IPS-NIHi7 (cell line): ENCODE measurements at regions not wholly inside any gene's neighbourhood (a gene's known extent, or its start where the extent isn't known, plus 50 kb on each side); places are given as distances from the start of the nearest gene placed in this dataset.
"Not testable (repeated sequence)": the region's sequence is repeated elsewhere in the genome, so short reads cannot be mapped to it uniquely, and the experiment has no call there.

Experiments used
- DNase-seq: peaks from one replicate; pipeline ENCODE4 v3.0.0; 2012; ENCODE audit warnings: mixed read lengths; ENCODE audit errors: extremely low spot score

DNA sequence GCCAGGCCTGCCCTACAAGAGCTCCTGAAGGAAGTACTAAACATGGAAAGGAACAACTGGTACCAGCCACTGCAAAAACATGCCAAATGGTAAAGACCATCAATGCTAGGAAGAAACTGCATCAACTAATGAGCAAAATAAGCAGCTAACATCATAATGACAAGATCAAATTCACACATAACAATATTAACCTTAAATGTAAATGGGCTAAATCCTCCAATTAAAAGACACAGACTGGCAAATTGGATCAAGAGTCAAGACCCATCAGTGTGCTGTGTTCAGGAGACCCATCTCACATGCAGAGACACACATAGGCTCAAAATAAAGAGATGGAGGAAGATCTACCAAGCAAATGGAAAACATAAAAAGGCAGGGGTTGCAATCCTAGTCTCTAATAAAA lies 119.0 kb upstream of the CARMIL1 start:
- not testable (repeated sequence) for DNase-seq

DNA sequence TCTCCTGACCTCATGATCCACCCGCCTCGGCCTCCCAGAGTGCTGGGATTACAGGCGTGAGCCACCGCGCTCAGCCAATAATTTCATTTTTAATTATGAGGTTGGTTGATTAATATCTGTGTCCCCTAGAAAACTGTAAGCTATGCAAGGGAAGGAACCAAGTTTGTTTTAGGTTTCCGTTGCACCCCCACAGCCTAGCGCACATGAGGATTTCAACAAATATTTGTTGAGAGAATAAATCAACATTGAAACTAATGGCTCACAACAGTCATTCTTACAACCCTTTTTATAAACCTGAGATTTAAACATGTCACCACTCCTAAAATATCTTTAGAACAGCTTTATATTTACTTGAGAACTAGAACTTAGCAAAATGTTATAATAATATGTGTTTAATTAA lies 114.0 kb upstream of the CARMIL1 start:
- DNase-seq: no peak

DNA sequence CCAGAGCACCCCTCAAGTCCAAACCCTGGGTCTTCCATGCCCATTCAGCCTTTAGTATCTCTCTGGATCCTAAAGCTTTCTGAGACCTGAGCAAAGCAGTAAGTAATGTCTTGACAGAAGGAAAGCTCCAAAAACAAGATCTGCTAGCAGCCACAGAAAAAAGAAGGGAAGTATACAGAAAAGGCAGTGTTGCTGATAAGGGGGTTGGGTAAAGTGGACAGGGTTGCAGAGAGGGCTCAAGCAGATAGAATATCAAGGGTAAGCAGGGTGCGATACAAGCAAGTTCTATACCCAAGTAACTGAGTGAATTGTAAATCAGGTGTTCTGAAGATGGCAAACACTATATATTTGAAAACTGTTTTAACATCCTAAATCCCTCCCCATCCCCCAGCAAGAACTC lies 113.4 kb upstream of the CARMIL1 start:
- DNase-seq: no peak

DNA sequence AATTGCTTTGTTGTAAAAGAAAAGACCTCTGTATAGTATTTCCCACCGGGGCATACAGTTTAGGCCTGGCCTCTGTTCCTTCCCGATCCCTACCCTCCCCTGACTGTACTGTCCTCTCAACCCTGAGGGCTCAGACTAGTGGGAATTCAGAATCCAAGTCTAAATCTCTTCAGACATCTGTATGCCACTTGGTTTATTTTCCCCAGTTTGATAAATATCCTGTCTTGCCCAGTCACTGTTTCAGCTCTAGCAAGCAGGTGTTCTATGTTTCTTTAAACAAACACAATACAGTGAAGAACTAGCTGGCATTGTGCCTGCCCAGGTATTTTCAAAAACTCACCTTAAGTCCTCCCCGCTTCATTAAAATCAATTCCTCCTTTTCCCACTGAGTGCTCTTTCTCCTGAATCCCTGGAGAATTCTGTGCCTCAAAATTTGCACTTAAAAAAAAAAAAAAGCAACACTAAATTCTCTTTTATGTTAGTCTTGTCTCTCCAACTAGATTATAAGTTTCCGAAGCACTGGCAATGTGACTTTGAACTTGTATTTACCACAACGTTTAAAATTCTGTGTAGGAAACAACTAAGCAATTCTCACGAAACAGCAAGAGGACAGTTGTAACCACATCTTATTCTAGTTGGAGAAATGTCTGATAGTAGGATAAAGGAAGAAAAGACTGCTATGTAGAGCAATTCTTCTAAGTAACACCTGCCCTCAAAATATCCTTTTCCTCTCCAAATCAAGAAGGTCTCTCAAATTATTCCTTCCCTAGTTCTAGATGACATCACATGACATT lies 112.0 kb upstream of the CARMIL1 start:
- no peak for DNase-seq

DNA sequence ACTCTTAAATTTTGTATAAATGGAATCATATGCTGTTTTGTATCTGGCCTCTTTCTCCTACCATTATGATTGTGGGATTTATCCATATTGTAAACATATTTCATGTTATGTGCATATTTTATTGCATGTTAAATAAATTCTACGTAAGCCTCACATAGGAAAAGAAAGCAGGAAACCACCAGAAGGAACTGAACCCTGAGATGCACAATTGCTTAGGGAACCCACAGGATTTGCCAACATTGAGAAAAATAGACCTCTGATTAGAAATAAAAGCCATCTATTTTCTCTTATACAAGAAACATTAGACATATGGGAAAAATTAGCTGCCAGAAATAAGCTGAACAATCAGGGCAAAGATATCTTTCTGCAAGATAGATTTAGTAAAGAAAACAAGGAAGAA lies 111.2 kb upstream of the CARMIL1 start:
- DNase-seq: no peak

DNA sequence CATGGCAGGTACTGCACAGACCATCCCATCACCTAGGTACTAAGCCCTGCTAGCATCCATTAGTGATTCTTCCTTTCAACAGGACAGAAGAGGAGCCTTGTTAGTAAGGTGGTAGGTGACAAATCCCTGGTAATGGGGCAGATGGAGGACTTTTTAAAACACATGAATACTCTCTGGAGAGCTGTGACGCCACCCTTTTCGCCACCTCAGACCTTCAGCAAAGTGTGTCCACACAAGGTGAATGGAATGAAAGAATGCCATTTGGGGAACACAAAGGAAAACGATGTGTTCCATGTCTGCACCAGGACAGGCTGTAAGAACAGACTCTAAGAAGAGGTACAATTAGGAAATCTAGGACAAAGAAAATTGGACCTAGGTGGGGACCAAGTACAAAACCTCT lies 110.5 kb upstream of the CARMIL1 start:
- DNase-seq: no peak

DNA sequence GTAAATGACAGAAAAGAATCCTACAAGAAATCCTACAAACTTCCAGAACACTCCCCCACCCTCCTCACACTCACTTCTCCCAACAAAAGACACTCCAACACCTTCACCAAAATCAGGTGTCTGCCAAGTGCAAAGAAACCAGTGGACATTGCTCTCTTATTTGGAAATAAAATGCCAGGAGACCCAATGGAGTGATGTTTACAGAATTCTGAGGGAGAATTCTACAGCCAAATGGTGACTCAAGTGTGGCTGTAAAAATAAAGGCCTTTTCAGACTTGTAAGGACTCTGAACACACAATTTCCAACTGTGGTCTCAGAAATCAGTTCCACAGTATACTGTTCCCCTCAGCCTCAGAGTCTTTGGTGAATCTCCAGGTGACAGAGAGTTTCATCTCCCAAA lies 109.6 kb upstream of the CARMIL1 start:
- DNase-seq: no peak

DNA sequence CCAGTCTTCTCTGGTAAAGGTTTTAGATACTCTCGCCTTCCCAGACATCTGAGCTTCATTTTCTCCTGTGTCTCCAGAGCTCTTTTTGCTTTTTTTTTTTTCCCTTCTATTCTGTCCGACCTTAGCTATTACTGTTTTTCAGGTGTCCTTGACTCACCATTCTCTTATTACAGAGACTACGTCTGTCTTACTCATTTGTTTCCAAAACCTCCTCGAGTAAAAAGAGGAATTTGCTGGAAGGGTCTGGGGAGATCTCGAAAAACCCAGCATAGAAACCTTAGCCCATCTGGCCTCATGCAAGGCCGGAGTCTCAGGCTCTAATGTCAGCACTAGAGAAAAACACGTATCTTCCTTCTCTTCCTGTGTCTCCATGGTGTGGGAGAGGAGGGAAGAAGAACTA lies 109.2 kb upstream of the CARMIL1 start:
- DNase-seq: no peak

DNA sequence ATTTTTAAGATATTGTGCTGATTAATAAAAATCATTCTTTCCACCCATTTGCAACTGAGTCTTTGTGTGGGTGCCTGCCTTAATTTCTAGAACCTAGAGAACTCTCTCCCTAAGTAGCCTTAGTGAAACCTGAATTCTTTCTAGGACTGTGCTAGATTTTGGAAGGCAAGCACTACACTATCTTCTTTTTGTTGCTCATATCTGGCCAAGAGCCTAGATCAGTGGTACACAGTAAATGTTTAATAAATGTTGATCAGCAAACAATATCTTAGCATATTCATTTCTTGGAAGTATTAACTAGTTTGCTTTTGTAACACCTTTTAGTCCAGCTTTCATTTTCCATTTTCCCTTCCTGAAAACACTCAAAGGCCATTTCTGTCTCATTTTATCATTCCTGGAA lies 108.5 kb upstream of the CARMIL1 start:
- DNase-seq: no peak

DNA sequence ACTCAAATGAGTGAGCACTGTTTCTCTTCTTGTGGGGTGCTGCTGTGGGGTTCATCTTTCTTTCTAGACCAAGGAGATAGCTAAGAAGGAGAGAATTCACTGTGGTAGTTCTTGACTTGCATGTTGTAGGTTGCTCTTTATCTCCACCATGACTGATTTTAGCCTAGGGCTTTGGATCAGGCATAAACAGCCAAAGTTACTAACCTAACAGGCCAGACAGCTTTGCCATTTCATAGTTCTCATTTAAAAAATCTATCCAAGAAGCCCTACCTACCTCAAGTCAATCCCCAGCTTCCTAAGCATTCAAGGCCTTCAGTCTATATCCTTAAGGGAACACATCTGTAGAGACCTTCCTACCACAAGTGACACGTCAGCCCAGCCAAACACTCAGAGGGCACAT lies 107.9 kb upstream of the CARMIL1 start:
- no peak for DNase-seq

DNA sequence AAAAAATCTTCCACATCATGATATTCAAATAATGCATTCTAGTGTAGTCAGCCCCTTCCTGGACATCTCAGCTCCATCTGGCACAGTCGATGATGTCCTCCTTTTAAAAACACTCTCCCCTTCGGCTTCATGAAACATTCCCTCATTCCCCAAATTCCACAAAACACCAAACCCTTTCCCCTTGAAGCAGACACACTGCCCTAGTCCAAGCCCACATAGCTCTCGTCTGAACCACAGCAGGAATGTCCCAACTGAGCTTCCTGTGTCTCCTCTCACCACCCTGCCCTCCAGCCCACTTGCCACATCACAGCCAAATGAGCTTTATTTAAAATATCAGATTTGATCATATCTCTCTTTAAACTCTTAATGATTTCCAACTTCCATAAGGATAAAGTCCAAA lies 106.4 kb upstream of the CARMIL1 start:
- no peak for DNase-seq

DNA sequence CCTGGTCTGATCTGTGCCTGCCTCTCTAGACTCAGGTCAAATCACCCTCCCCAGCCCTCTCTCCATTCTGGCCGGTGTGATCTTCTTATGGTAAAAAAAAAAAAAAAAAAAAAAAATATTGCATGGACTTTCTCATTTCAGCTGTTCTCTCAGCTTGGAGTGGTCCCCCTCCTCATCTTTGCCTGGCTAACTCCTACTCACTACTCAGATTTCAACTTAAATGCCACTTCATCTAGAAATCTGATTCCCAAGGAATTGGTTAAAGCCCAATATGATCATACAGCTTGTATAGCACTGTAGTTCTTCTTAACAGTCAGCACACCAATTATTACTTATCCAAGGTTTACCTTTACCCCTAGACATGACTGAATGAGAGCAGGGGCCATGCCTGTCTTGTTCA lies 105.9 kb upstream of the CARMIL1 start:
- no peak for DNase-seq

DNA sequence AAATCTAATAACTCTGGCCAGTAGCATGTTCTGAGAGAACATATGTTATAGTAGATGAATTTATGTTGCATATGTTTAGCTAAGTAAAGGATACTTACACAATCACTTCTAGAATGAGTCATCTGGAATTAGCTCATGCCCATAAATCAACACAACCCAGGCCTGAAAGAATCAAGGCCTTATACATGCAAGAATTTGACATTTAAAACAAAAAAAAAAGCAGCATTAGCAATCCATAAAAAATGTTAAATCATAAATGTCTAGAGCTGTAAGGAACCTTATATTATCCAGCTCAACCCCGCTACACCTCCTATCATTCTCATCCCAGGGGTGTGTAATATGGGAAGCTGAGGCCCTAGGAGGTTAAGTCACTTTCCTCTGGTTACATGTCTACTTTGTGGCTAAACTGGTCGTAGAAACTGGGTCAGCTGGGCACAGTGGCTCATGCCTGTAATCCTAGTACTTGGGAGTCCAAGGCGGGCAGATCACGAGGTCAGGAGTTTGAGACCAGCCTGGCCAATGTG lies 105.2 kb upstream of the CARMIL1 start:
- DNase-seq: no peak

DNA sequence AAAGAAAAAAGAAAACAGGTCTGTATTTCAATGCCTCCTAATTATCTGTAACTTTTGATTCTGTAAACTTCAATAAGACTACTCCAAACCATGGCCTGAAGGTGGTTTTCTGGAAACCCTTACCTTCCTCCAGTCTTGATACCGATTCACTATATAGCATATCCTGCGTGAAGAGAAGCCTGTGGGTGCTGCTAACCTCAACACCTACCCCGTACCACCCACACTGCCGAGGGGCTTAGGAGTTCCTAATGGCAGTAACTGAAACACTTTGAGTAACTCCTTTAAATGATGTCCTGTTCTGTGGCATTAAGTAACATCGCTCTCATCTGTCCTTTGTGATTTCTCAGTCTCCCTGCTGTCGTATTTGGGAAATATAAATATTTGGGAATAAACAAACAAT lies 104.5 kb upstream of the CARMIL1 start:
- DNase-seq: no peak

DNA sequence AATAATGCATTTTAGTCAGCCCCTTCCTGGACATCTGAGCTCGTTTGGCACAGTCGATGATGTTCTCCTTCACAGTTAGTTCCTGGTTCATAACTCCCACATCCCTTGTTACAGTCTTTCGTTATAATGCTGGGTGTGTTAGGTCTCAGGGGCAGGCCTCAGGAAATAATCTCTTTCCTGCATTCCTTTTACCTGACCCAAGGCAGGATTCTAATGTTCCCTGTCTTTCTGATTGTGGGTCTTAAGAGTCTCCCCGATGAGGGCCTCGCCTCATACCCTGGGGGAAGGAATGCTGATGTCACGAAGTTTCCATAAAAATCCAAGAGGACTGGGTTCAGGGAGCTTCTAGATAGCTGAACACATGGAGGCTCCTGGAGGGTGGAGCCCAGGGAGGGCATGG lies 104.0 kb upstream of the CARMIL1 start:
- DNase-seq: no peak

DNA sequence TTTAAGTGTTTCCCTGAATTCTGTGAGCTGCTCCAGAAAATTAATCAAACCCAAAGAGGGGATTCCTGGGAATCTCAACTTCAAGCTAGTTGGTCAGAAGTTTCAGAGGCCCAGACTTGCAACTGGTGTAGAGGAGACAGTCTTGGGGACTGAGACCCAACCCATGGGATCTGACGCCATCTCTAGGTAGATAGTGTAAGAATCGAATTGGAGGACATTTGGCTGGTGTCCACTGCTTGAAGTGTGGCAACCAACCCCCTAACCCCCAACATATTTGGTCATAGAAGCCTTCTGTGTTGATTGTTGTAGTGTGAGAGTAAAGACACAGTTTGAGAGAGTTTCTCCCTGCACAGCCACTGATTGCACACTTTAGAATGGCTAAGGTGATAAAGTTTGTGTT lies 103.5 kb upstream of the CARMIL1 start:
- DNase-seq: peak; percentile 22

DNA sequence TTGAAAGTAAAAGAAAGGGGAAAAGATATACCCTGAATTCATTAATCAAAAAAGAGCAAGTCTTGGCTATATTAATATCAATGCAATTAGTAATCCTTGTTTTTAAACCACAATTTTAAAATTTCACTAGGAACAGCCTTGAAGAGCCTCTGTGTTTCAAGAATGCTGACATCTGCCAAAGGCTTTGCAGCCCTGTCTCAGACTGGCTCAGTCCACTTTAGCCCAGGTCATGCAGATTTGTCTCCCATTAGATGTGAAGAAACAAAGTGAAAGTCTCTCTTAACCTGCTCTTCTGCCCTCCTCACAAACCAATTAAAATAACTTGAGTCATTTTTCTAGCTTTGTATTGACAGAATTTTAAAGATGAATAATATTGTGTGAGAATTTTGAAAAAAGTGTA lies 102.7 kb upstream of the CARMIL1 start:
- DNase-seq: no peak

DNA sequence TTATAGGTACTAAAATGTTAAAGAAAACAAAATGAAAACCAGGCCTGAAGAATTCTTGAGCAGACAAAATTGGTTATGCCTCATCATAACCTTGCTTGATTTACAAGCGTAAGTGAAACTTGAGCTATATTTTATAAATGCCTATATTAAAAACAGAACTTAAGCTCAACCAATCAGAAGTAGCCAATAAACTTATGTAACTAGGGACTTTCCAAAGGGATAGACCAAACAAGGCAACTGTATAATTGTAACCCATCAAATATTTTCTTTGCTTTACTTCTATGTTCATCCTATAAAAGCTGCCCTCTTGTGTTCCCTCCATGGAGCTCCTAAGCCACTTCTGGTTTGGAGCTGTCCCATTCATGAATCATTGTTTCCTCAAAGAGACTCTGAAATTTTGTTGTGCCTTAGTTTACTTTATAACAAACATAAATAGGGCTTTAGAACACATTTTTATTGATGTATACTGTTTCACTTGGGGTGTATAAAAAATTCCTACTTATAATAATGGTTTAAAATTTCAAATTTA lies 101.6 kb upstream of the CARMIL1 start:
- DNase-seq: no peak

DNA sequence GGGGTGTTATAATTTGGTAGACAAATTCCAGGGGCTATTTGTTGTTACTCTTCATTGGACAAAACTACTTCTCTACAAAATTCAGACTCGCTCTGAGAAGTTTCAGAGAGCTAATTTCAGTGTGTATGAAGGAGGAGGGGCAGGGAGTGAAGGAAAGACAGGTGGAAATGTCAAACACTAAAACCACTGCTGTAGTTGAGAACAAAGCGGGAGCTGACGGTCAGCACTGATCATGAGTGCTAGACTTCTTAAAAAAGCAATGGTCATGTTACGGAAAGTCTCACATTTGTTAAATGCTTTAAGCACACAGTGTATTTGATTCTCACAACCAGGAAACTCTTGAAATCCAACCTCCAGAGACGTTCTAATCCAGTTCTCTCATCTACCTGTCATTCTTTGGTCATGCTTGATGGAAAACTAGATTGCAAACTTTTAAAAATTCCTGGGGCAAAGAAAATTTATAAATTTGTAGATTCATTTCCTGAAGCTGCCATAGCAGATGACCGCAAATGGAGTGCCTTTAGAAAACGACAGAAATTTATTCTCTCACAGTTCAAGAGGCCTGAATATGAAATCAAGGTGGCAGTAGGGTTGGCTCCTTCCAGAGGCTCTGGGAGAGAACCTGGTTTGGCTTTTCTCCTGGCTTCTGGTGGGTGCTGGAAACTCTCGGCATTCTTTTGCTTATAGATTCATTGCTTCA lies 100.7 kb upstream of the CARMIL1 start:
- no peak for DNase-seq

DNA sequence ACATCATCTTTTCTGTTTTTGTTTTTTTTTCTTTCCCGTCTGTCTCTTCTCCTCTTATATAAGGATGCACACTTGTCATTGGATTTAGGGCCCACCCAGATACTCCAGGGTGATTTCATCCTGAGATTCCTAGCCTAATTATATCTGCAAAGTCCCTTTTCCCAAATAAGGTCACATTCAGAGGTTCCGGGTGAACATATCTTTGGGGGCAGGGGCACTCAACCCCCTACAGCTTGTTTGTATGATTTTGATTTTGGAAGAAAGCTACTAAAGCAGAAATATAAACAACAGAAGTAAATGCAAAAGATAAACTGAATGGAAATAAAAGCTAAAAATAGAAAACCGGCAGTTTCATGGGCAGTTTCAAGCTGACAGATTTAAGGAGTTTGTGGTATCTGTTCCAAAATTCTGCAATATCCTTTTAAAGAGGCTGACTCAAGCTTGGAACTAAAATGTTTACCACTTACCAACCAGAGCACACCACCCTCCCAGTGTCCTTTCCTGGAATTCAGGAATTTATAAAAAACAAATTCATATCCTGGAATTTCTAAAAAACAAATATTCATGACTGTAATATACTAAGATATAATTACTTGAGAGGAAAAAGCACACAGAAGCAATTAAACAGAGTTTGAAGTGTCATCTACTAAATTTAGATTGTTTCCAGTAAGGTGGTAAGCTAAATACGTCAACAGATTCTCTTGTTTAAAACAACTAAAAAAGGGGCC lies 100.0 kb upstream of the CARMIL1 start:
- no peak for DNase-seq

DNA sequence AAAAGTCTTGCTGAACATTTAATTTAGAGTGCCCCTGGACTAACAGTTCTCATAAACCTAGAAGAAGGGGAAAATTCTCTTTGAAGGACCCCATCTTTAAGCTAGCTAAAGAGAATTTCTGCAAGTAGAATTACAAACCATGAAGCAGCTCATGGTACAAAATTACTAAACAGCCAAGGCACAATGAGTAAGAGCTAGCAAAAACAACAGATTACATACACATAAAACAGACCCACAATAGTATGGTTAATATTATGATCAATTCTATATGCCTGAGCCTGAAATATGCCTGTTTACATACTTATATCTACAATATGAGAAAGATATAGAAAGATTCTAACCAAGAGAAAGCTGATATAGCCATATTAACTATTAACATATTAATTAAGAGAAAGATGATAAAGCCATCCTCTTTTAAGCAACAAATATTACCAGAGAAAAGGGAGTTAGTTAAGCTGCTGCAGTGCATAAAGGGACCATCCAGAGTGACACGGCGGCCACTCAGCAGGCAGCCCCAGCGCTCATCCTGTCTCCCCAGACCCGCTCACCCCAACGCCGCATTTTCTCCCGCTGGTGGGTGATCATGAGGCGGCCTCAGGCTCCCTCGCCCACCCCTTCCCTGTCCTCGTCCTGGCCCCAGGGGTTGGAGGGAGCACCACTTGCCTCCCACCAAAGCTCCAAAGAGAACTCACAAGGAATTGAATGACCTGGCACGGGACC lies 98.4 kb upstream of the CARMIL1 start:
- DNase-seq: no peak

DNA sequence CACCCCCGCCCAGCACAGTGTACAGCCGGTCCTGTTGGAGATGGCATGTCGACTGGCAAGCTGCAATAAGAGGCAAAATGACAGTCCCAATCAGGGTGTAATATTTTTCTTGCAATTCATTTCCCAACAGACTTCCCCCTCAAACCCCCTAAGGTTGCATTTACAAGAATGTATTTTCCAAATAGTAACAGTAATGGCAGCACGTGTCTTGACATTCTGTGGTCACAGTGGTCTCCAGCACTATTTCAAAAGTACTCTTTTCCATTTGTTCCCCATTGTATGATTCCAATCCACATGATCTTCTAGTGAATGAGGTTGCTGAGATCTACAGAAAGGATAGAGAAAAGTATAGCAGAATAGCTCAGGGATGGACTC lies 97.8 kb upstream of the CARMIL1 start:
- DNase-seq: no peak
